KBM-7 (cell line): ENCODE measurements at regions not wholly inside any gene's neighbourhood (a gene's known extent, or its start where the extent isn't known, plus 50 kb on each side); places are given as distances from the start of the nearest gene placed in this dataset.
"Not testable (repeated sequence)": the region's sequence is repeated elsewhere in the genome, so short reads cannot be mapped to it uniquely, and the experiment has no call there.

Source experiments
- DNase-seq: peaks from one replicate; pipeline ENCODE4 v3.0.0-alpha.2; 2015
- in situ Hi-C: fragments of 300-500 bp; cut with MboI; formaldehyde crosslinking; loops from 2 replicates; pipeline ENCODE4 v1.14.3; 2020; ENCODE audit warnings: low sequenced_read_pairs, low pct_unique_long_range_greater_than_20kb, mixed read lengths

- in situ Hi-C loops: no loop called here
- DNase-seq: no peak
These were observed 429.4 kb upstream of the B3GAT1 start for GRCh38 chr11:134841411-134841810.

GRCh38 chr11:134840945-134841344, 428.9 kb upstream of the B3GAT1 start:
- in situ Hi-C loops: no loop called here
- DNase-seq: no peak

DNA sequence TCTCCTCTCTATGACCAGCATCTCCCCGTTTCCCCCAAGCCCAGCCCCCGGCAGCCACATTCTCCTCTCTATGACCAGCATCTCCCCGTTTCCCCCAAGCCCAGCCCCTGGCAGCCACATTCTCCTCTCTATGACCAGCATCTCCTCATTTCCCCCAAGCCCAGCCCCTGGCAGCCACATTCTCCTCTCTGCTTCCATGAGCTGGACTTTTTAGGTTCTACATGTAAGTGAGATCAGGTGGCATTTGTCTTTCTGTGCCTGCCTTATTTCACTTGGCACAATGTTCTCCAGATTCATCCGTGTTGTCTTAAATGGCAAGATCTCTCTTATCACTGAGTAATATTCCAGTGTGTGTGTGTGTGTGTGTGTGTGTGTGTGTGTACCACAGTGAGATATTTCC, 428.1 kb upstream of the B3GAT1 start:
- in situ Hi-C loops, DNase-seq: not testable (repeated sequence)

GRCh38 chr11:134838708-134839107, 426.7 kb upstream of the B3GAT1 start:
- in situ Hi-C loops: no loop called here
- DNase-seq: no peak

GRCh38 chr11:134837887-134838232, 425.8 kb upstream of the B3GAT1 start:
- in situ Hi-C loops: no loop called here
- no peak for DNase-seq

DNA sequence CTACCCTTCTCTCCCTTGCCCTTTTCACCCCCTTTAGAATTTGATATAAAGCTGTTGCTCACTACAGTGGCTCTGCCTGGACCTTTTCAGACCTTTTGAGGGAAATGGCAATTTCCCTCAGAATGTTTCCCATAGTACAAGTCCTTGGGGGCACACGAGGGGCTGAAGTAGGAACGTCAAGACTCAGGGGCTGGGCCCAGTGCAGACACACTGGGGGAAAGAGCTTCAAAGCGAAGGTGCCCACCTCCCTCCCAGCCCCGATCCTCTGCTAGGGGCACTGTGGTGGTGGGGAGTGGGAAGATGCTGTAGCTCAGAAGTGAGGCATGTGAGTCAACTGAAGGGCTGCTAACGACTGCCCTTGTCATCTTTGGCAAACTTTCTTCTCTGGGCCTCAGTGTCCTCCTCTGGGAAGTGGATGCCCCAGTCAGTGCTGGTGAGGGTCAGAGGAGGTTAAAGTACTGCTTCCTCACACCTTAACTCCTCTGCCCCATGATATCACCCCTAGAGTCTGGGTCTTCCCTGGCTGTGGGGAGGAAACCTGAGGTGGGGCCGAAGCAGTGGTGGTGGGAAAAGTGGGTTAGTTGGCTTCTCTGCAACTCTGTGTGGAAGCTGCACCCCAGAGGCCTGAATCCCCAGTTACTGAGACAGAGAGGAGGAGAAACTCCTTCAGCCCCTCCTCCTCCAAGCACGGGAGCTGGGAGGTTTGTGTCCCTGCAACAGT, 425.3 kb upstream of the B3GAT1 start:
- no peak for DNase-seq
- in situ Hi-C loops: no loop called here

- in situ Hi-C loops: no loop called here
- DNase-seq: no peak
These were observed 424.5 kb upstream of the B3GAT1 start for GRCh38 chr11:134836561-134836960.

- in situ Hi-C loops: no loop called here
- DNase-seq: no peak
These were observed 423.5 kb upstream of the B3GAT1 start for GRCh38 chr11:134835561-134835960.

DNA sequence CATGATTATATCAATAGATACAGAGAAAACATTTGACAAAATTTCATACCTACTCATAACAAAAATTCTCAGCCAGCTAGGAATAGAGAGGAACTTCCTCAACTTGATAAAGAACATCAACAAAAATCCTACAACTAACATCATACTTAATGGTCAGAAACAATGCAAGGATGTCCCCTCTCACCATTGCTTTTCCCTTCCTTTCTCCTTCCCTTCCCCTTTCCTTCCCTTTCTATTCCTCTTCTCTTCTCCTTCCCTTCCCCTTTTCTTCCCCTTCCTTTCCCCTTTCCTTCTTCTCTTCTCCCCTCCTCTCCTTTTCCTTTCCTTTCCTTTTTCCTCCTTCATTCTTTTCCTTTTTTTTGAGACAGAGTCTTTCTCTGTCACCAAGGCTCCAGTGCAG, 418.3 kb upstream of the B3GAT1 start:
- DNase-seq: no peak
- in situ Hi-C loops: no loop called here

DNA sequence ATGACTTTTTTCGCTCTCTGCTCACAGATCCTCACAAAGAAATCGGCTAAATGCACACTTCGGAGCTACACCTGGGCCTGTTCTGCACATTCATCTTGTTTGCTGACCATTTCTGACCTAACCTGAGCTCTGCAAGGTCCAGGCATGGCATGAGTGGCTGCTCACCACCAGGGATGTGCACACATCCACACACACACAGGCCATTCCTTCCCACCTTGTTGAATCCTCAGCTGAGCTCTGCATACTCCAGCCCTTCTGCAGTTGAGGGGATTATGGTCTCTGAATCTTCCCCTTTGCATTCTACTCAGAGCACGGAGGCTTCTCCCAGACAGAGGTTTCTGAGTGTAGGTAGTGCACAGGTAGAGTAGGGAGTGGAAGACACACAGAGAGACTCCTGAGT, 411.9 kb upstream of the B3GAT1 start:
- in situ Hi-C loops: no loop called here
- DNase-seq: no peak

- in situ Hi-C loops: no loop called here
- DNase-seq: no peak
These were observed 410.9 kb upstream of the B3GAT1 start for GRCh38 chr11:134822897-134823296.

- no peak for DNase-seq
- in situ Hi-C loops: no loop called here
These were observed 409.4 kb upstream of the B3GAT1 start for GRCh38 chr11:134821422-134821821.

- in situ Hi-C loops: no loop called here
These were observed 407.0 kb upstream of the B3GAT1 start for GRCh38 chr11:134819041-134819440.

DNA sequence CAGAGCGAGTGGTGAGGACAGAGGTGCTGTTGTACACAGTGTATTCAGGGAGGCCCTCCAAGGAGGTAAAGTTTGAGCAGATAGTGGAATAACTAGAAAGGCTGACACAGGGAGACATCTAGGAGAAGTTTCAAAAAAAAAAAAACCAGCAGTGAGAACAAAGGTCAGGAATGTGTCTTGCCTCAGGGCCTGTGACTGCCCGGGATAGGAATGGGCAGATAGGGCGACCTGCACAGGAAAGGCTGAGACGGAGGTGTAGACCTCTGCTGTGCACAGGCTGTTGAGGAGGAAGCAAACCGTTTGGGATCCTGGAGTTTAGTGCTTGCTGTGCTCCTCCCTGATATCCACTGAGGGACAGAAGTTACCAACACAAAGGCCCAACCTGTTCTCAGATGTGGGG, 406.5 kb upstream of the B3GAT1 start:
- DNase-seq: no peak
- in situ Hi-C loops: no loop called here

More at GRCh38 chr11:134819041-134819440, 407.0 kb upstream of the B3GAT1 start:
- no peak for DNase-seq

DNA sequence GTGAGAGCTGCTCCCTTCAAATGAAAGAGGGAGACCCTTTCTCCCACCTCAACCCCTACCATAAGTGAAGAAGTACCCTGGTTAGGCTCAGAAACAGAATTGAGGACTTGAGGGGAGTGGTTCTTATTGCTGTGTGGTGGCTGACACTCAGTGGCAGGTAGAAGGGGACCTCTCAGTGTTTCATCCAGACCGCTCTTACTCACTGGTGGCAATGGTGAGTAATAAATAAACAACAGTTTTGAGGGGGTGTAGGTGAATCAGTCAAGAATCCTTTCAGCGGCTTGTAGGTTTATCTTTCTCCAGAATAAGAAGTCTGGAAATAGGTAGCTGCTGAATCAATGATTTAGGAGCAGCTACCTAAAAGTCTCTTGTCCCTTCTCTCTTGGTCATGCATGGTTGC, 403.4 kb upstream of the B3GAT1 start:
- no peak for DNase-seq
- in situ Hi-C loops: no loop called here

- no peak for DNase-seq
- in situ Hi-C loops: no loop called here
These were observed 396.0 kb upstream of the B3GAT1 start for GRCh38 chr11:134807997-134808396.

- DNase-seq: no peak
- in situ Hi-C loops: no loop called here
These were observed 390.6 kb upstream of the B3GAT1 start for GRCh38 chr11:134802598-134802997.

- DNase-seq: no peak
These were observed 390.1 kb upstream of the B3GAT1 start for GRCh38 chr11:134802116-134802515.

GRCh38 chr11:134801570-134801969, 389.5 kb upstream of the B3GAT1 start:
- no peak for DNase-seq
- in situ Hi-C loops: no loop called here

More at GRCh38 chr11:134802116-134802515, 390.1 kb upstream of the B3GAT1 start:
- in situ Hi-C loops: no loop called here

GRCh38 chr11:134800826-134801225, 388.8 kb upstream of the B3GAT1 start:
- DNase-seq: no peak
- in situ Hi-C loops: no loop called here

GRCh38 chr11:134800130-134800529, 388.1 kb upstream of the B3GAT1 start:
- DNase-seq: no peak
- in situ Hi-C loops: no loop called here
